HepG2 (cell line): ENCODE measurements at regions not wholly inside any gene's neighbourhood (a gene's known extent, or its start where the extent isn't known, plus 50 kb on each side); places are given as distances from the start of the nearest gene placed in this dataset.

Experiments used
- ATAC-seq: fragments of 200-7000 bp; cut with Tn5 transposase; 3 replicates; pipeline ENCODE4 v1.9.1; 2020; ENCODE audit warnings: mild to moderate bottlenecking, moderate library complexity
- BruUV-seq: library from RNA; stranded (reverse); fragments of 400-500 nt; replicated peaks from 2 replicates; lab custom pipeline; 2021; lab: Mats Ljungman, UMichigan
- CTCF ChIA-PET: fragments of 300-600 bp; formaldehyde crosslinking; extraction: SDS; loops from one replicate; lab custom pipeline; 2021; ENCODE audit warnings: low total read pairs, inconsistent platforms, low intra/inter-chr PET ratio; lab: Yijun Ruan, JAX
- POLR2A ChIA-PET: fragments of 350-600 bp; sonication (Branson Sonifier 250); formaldehyde crosslinking; loops from one replicate; lab custom pipeline; 2020; ENCODE audit warnings: antibody characterized with exemption, inconsistent platforms; lab: Yijun Ruan, JAX
- DNase-seq: peaks from one replicate; pipeline ENCODE4 v3.0.0-alpha.2; 2015; ENCODE audit warnings: low spot score
- FAIRE-seq: peaks from 3 replicates; lab custom pipeline; 2011; peaks lifted over from hg19 to GRCh38; lab: Jason Lieb, UNC
- H2AFZ ChIP-seq: one replicate; pipeline ENCODE4 v1.6.1; 2011; ENCODE audit warnings: low read length, inconsistent platforms
- H3K27ac ChIP-seq: fragments of 300-600 bp; 3 replicates; pipeline ENCODE4 v1.8.0; 2011; ENCODE audit warnings: mixed run types, mild to moderate bottlenecking, mixed read lengths, low read length, inconsistent platforms; ENCODE audit not compliant: insufficient read depth; ENCODE audit errors: extremely low read length
- H3K27me3 ChIP-seq, 2 experiments: fragments of 200-600 bp in 1 of 2; 2 replicates in 1 of 2; 3 replicates in 1 of 2; pipeline versions ENCODE4 v1.6.0 to v1.8.0; 2011; ENCODE audit warnings: low read length in 2 of 2, mild to moderate bottlenecking in 2 of 2, moderate library complexity in 2 of 2, inconsistent platforms in 1 of 2; ENCODE audit not compliant: insufficient read depth in 2 of 2, control insufficient read depth in 1 of 2
- H3K36me3 ChIP-seq, 2 experiments: fragments of 200-600 bp in 1 of 2; replicated peaks in 1 of 2; 2 replicates in 1 of 2; 3 replicates in 1 of 2; pipeline versions ENCODE4 v1.5.1 to v1.8.0; 2011; ENCODE audit warnings: low read length in 2 of 2, inconsistent platforms in 1 of 2; ENCODE audit not compliant: insufficient read depth in 2 of 2, control insufficient read depth in 1 of 2
- H3K4me1 ChIP-seq: 2 replicates; pipeline ENCODE4 v1.5.1; 2012; ENCODE audit warnings: low read length, inconsistent platforms; ENCODE audit not compliant: insufficient read depth
- H3K4me2 ChIP-seq: 2 replicates; pipeline ENCODE4 v1.6.0; 2011; ENCODE audit warnings: low read depth, low read length, inconsistent platforms
- H3K4me3 ChIP-seq, 3 experiments: fragments of 200-600 bp in 1 of 3; sonication (generic), shearing (Covaris generic) in 1 of 3; replicated peaks in 1 of 3; 2 replicates each; pipeline ENCODE4 v1.5.1; 2011 to 2016; ENCODE audit warnings: low read length in 3 of 3, inconsistent platforms in 2 of 3, low read depth in 2 of 3, mild to moderate bottlenecking in 2 of 3, control low read depth in 1 of 3, mixed read lengths in 1 of 3; ENCODE audit not compliant: insufficient read depth in 1 of 3
- H3K79me2 ChIP-seq: one replicate; pipeline ENCODE4 v1.6.1; 2011; ENCODE audit warnings: low read length, inconsistent platforms; ENCODE audit not compliant: insufficient read depth
- H3K9ac ChIP-seq: 2 replicates; pipeline ENCODE4 v1.6.0; 2011; ENCODE audit warnings: mild to moderate bottlenecking, low read depth, low read length, inconsistent platforms; ENCODE audit not compliant: insufficient read depth
- H3K9me3 ChIP-seq: 2 replicates; pipeline ENCODE4 v1.5.1; 2012; ENCODE audit warnings: mild to moderate bottlenecking, low read length
- H4K20me1 ChIP-seq: 2 replicates; pipeline ENCODE4 v1.6.0; 2011; ENCODE audit warnings: inconsistent platforms, mild to moderate bottlenecking, low read length, moderate library complexity; ENCODE audit not compliant: insufficient read depth
- DR1 ChIP-seq: sonication (generic); formaldehyde crosslinking; IDR thresholded peaks from 2 replicates; pipeline ENCODE4 v1.8.0; 2021; ENCODE audit warnings: mild to moderate bottlenecking, missing genetic modification reagents, inconsistent platforms
- EEA1 ChIP-seq: sonication (generic); formaldehyde crosslinking; IDR thresholded peaks from 2 replicates; pipeline ENCODE4 v1.5.1; 2020; ENCODE audit warnings: mild to moderate bottlenecking, missing genetic modification reagents, borderline replicate concordance
- EED ChIP-seq: sonication (generic); formaldehyde crosslinking; IDR thresholded peaks from 2 replicates; pipeline ENCODE4 v1.5.0; 2020; ENCODE audit warnings: mild to moderate bottlenecking, missing genetic modification reagents
- HCFC1 ChIP-seq: fragments of 150-350 bp; IDR thresholded peaks from 2 replicates; pipeline ENCODE4 v1.6.1; 2014; ENCODE audit warnings: low read depth, low read length
- MLLT10 ChIP-seq: sonication (generic); formaldehyde crosslinking; IDR thresholded peaks from 2 replicates; pipeline ENCODE4 v1.4.0; 2020; ENCODE audit warnings: missing genetic modification reagents
- RARG ChIP-seq: sonication (generic); formaldehyde crosslinking; IDR thresholded peaks from 2 replicates; pipeline ENCODE4 v1.4.0; 2020; ENCODE audit warnings: low read depth, mild to moderate bottlenecking, missing genetic modification reagents
- ZNF121 ChIP-seq: sonication (generic); formaldehyde crosslinking; IDR thresholded peaks from 2 replicates; pipeline ENCODE4 v1.5.0; 2020; ENCODE audit warnings: mild to moderate bottlenecking, missing genetic modification reagents
- ZNF230 ChIP-seq: sonication (generic); formaldehyde crosslinking; IDR thresholded peaks from 2 replicates; pipeline ENCODE4 v1.4.0; 2020; ENCODE audit warnings: mild to moderate bottlenecking, missing genetic modification reagents
- ZNF891 ChIP-seq: sonication (generic); formaldehyde crosslinking; IDR thresholded peaks from 2 replicates; pipeline ENCODE4 v1.5.0; 2020; ENCODE audit warnings: mild to moderate bottlenecking, missing genetic modification reagents
- WGBS: methylation state at CpG from one replicate; pipeline ENCODE4 v1.1.6; 2017; ENCODE audit warnings: low lambda C conversion rate; 5-methylcytosine and 5-hydroxymethylcytosine counted together
- in situ Hi-C: cut with HindIII; loops from 2 replicates; pipeline ENCODE4 v1.10.0; 2017; ENCODE audit warnings: low pct_unique_long_range_greater_than_20kb; ENCODE audit not compliant: extremely low pct_ligation_motif_present
- intact Hi-C: fragments of 100-400 bp; cut with micrococcal nuclease; formaldehyde crosslinking; loops from one replicate; pipeline ENCODE4 v1.10.0; 2022; ENCODE audit not compliant: unreplicated experiment
- TF ChIP-seq, protein P1 (sequence below): sonication (generic); formaldehyde crosslinking; IDR thresholded peaks from 2 replicates; pipeline ENCODE4 v1.4.0; 2020; ENCODE audit warnings: mild to moderate bottlenecking, missing genetic modification reagents
- TF ChIP-seq, protein P2 (sequence below): IDR thresholded peaks from 2 replicates; pipeline ENCODE4 v1.6.1; 2016

DNA sequence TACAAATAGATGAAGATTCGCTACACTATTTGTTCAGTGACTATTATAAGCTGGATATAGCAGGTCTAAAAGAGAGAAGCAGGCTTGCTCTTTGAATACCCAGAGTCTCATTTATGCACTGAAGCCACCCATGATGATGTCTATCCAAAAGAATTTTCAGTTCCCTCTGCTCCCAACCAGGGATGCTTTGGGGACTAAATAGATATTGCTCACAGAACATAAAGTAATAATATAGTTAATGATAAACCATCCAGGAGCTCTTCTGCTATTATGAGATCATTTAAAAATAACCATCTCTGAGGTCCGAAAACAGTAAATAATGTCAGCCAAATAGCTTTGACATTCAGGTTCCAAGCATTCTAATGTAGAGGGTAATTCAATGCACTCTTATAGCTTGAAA is 875.4 kb downstream of the SORCS3 start (continued):
- TF ChIP-seq, protein P1, sequence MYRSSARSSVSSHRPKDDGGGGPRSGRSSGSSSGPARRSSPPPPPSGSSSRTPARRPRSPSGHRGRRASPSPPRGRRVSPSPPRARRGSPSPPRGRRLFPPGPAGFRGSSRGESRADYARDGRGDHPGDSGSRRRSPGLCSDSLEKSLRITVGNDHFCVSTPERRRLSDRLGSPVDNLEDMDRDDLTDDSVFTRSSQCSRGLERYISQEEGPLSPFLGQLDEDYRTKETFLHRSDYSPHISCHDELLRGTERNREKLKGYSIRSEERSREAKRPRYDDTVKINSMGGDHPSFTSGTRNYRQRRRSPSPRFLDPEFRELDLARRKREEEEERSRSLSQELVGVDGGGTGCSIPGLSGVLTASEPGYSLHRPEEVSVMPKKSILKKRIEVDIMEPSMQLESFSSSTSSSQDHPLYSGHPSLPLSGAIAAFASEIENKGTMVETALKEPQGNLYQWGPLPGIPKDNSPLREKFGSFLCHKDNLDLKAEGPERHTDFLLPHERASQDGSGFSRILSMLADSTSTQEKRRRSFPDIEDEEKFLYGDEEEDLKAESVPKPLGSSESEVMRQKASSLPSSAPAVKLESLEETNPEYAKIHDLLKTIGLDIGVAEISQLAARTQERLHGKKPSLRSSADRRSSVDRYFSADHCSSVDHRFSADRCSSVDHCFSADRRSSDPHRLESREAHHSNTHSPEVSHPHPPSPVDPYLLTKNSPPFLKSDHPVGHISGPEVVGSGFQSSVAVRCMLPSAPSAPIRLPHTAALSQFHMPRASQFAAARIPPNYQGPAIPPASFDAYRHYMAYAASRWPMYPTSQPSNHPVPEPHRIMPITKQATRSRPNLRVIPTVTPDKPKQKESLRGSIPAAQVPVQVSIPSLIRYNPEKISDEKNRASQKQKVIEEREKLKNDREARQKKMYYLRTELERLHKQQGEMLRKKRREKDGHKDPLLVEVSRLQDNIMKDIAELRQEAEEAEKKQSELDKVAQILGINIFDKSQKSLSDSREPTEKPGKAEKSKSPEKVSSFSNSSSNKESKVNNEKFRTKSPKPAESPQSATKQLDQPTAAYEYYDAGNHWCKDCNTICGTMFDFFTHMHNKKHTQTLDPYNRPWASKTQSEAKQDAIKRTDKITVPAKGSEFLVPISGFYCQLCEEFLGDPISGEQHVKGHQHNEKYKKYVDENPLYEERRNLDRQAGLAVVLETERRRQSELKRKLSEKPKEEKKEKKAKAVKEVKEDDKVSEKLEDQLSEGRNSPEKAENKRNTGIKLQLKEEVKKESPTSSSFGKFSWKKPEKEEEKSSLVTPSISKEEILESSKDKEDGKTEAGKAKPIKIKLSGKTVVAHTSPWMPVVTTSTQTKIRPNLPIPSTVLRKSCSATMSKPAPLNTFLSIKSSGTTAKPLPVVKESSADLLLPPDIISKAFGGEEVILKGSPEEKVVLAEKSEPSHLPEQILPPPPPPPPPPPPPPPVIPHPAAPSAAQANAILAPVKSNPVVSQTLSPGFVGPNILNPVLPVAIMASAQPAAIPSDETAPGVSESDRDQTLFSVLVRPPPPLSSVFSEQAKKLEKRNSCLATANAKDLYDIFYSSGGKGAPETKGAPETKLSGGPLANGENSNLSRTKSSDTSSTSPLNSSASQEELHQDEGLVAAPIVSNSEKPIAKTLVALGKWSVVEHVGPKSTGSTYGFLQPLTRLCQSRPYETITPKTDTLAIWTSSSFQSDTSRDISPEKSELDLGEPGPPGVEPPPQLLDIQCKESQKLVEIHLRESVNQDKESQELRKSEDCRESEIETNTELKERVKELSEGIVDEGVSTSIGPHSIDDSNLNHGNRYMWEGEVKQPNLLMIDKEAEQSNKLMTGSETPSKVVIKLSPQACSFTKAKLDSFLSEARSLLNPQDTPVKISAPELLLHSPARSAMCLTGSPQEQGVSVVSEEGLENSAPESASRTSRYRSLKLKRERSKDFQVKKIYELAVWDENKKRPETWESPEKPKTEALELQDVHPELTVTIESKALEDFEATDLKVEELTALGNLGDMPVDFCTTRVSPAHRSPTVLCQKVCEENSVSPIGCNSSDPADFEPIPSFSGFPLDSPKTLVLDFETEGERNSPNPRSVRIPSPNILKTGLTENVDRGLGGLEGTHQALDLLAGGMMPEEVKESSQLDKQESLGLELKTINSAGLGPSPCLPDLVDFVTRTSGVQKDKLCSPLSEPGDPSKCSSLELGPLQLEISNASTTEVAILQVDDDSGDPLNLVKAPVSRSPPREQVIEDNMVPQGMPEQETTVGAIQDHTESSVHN (CRISPR knock-in tag), result no peak
- no peak for TF ChIP-seq RARG
- no peak for TF ChIP-seq EED
- no peak for TF ChIP-seq ZNF230 (CRISPR knock-in tag)
- no peak for TF ChIP-seq ZNF891 (CRISPR knock-in tag)

DNA sequence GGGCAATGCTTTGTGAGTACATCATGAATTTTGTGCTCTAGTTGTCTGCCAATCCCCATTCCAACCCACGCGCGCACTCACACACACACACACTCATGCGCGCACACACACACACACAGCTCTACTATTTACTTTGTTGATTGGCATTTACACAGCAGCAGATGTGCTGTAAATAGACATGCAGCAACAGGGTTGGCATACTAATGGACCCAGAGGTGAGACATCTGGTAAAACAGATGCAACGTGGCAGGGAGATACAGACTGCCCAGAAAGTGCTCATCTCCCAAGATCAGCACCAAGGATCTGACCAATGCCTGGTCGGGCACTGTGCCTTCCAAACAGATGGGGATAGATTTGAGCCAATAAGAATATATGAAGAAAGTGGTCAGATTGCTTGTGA is 873.0 kb downstream of the SORCS3 start:
- Histone ChIP-seq H3K27me3 (no peaks in the 10 kb centered on the region), H3K36me3 (no peaks in the 10 kb centered on the region), H3K79me2 (no peaks in the 10 kb centered on the region), H2AFZ (no peak overlapping the region), H3K4me1 (no peaks in the 10 kb centered on the region), H3K9me3 (peaks cover 74% of the 10 kb centered on the region), H3K27ac (no peak overlapping the region), H4K20me1 (no peaks in the 10 kb centered on the region), H3K4me2 (no peak overlapping the region), H3K4me3 (no peak overlapping the region), H3K9ac (no peak overlapping the region)
- intact Hi-C loops (no loop called here), in situ Hi-C loops (no loop called here)
- WGBS, result 70% methylated on average over 7 of the region's 7 CpGs
- no TSS peak for BruUV-seq
- ATAC-seq (no peak), FAIRE-seq (no peak), DNase-seq (no peak)
- POLR2A ChIA-PET, result no interaction called here
- CTCF ChIA-PET, result no interaction called here
- TF ChIP-seq ZNF121 (CRISPR knock-in tag) (no peak), DR1 (CRISPR knock-in tag) (no peak), HCFC1 (no peak), EEA1 (CRISPR knock-in tag) (no peak), MLLT10 (CRISPR knock-in tag) (no peak)
- TF ChIP-seq, protein P2, sequence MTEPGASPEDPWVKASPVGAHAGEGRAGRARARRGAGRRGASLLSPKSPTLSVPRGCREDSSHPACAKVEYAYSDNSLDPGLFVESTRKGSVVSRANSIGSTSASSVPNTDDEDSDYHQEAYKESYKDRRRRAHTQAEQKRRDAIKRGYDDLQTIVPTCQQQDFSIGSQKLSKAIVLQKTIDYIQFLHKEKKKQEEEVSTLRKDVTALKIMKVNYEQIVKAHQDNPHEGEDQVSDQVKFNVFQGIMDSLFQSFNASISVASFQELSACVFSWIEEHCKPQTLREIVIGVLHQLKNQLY, result no peak
